ENCODE measurements at regions not wholly inside any gene's neighbourhood (a gene's known extent, or its start where the extent isn't known, plus 50 kb on each side); places are given as distances from the start of the nearest gene placed in this dataset.
"Not testable (repeated sequence)": the region's sequence is repeated elsewhere in the genome, so short reads cannot be mapped to it uniquely, and the experiment has no call there.

- Mint-ChIP-seq H3K9me3 (peaks cover 9% of the 10 kb centered on the region), H3K36me3 (no peaks in the 10 kb centered on the region), H3K4me1 (no peaks in the 10 kb centered on the region), H3K27me3 (ENCODE audit: low read depth) (peaks cover 55% of the 10 kb centered on the region), H3K27ac (no peak overlapping the region), H3K4me3 (no peak overlapping the region)
- DNase-seq (ENCODE audit: low spot score in 2 of 2, unreplicated experiment in 2 of 2), result no peak
- TF ChIP-seq CTCF (IDR thresholded peaks at IDR 0.05; ENCODE audit: unreplicated experiment), result no peak
Observed at GRCh38 chr5:16364910-16365309, 100.7 kb downstream of the ZNF622 start.

GRCh38 chr5:16353439-16353838, 112.2 kb downstream of the ZNF622 start:
- Mint-ChIP-seq H3K9me3 (peaks cover 26% of the 10 kb centered on the region), H3K27me3 (ENCODE audit: low read depth) (peaks cover 15% of the 10 kb centered on the region)
- not testable (repeated sequence) for H3K27ac Mint-ChIP-seq; H3K4me1 Mint-ChIP-seq; H3K4me3 Mint-ChIP-seq; H3K36me3 Mint-ChIP-seq; DNase-seq (ENCODE audit: low spot score in 2 of 2, unreplicated experiment in 2 of 2)

- Mint-ChIP-seq H3K36me3 (no peaks in the 10 kb centered on the region), H3K27me3 (ENCODE audit: low read depth) (peaks cover 18% of the 10 kb centered on the region), H3K4me1 (no peaks in the 10 kb centered on the region), H3K27ac (no peak overlapping the region), H3K4me3 (no peak overlapping the region), H3K9me3 (peaks cover 13% of the 10 kb centered on the region)
- TF ChIP-seq CTCF (IDR thresholded peaks at IDR 0.05; ENCODE audit: unreplicated experiment), result no peak
- DNase-seq (ENCODE audit: low spot score in 2 of 2, unreplicated experiment in 2 of 2), result no peak
Observed at GRCh38 chr5:16350816-16351215, 114.8 kb downstream of the ZNF622 start.

GRCh38 chr5:16346380-16346779, 119.2 kb downstream of the ZNF622 start:
- Mint-ChIP-seq H3K27me3 (ENCODE audit: low read depth) (peaks cover 19% of the 10 kb centered on the region), H3K27ac (no peak overlapping the region), H3K9me3 (peaks cover 13% of the 10 kb centered on the region), H3K36me3 (no peaks in the 10 kb centered on the region), H3K4me3 (no peak overlapping the region), H3K4me1 (no peaks in the 10 kb centered on the region)
- TF ChIP-seq CTCF (IDR thresholded peaks at IDR 0.05; ENCODE audit: unreplicated experiment), result no peak
- DNase-seq (ENCODE audit: low spot score in 2 of 2, unreplicated experiment in 2 of 2), result no peak

GRCh38 chr5:16345454-16345853, 120.1 kb downstream of the ZNF622 start:
- H3K27me3 Mint-ChIP-seq (ENCODE audit: low read depth), result peaks cover 19% of the 10 kb centered on the region
- no peak for TF ChIP-seq CTCF (IDR thresholded peaks at IDR 0.05; ENCODE audit: unreplicated experiment)
- DNase-seq (ENCODE audit: low spot score in 2 of 2, unreplicated experiment in 2 of 2), result no peak
- H3K9me3 Mint-ChIP-seq, result peaks cover 13% of the 10 kb centered on the region
- no peak overlapping the region for H3K27ac Mint-ChIP-seq
- H3K4me3 Mint-ChIP-seq, result no peak overlapping the region
- H3K36me3 Mint-ChIP-seq, result no peaks in the 10 kb centered on the region
- no peaks in the 10 kb centered on the region for H3K4me1 Mint-ChIP-seq

- DNase-seq (ENCODE audit: low spot score in 2 of 2, unreplicated experiment in 2 of 2), result no peak
- no peak overlapping the region for H3K27ac Mint-ChIP-seq
- TF ChIP-seq CTCF (IDR thresholded peaks at IDR 0.05; ENCODE audit: unreplicated experiment), result no peak
- no peaks in the 10 kb centered on the region for H3K36me3 Mint-ChIP-seq
- peaks cover 43% of the 10 kb centered on the region for H3K27me3 Mint-ChIP-seq (ENCODE audit: low read depth)
- no peak overlapping the region for H3K4me3 Mint-ChIP-seq
- H3K4me1 Mint-ChIP-seq, result no peaks in the 10 kb centered on the region
- no peaks in the 10 kb centered on the region for H3K9me3 Mint-ChIP-seq
Observed at GRCh38 chr5:16326137-16326536, 139.5 kb downstream of the ZNF622 start.

All from mesothelial cell of epicardium (in vitro differentiated cells).